ENCODE measurements at regions not wholly inside any gene's neighbourhood (a gene's known extent, or its start where the extent isn't known, plus 50 kb on each side); places are given as distances from the start of the nearest gene placed in this dataset.

GRCh38 chr3:99242271-99242670 lies 340.8 kb upstream of the DCBLD2 start:
- TF ChIP-seq CTCF (IDR thresholded peaks at IDR 0.05; ENCODE audit: control insufficient read depth, insufficient read depth, low read depth, low read length, missing control alignments) = no peak
- DNase-seq (ENCODE audit: low read depth) = peak; percentile 55

GRCh38 chr3:99240700-99241099 lies 339.2 kb upstream of the DCBLD2 start:
- H3K4me3 ChIP-seq (ENCODE audit: control insufficient read depth, low read depth, low read length) = no peak overlapping the region
- no peak for TF ChIP-seq CTCF (IDR thresholded peaks at IDR 0.05; ENCODE audit: control insufficient read depth, insufficient read depth, low read depth, low read length, missing control alignments)
- DNase-seq (ENCODE audit: low read depth) = no peak

More at GRCh38 chr3:99242271-99242670, 340.8 kb upstream of the DCBLD2 start:
- no peak overlapping the region for H3K4me3 ChIP-seq (ENCODE audit: control insufficient read depth, low read depth, low read length)

GRCh38 chr3:99236576-99236975 lies 335.1 kb upstream of the DCBLD2 start:
- DNase-seq (ENCODE audit: low read depth) = no peak
- no peak for TF ChIP-seq CTCF (IDR thresholded peaks at IDR 0.05; ENCODE audit: control insufficient read depth, insufficient read depth, low read depth, low read length, missing control alignments)
- H3K4me3 ChIP-seq (ENCODE audit: control insufficient read depth, low read depth, low read length) = no peak overlapping the region

GRCh38 chr3:99232696-99233095 lies 331.2 kb upstream of the DCBLD2 start:
- no peak for TF ChIP-seq CTCF (IDR thresholded peaks at IDR 0.05; ENCODE audit: control insufficient read depth, insufficient read depth, low read depth, low read length, missing control alignments)
- no peak overlapping the region for H3K4me3 ChIP-seq (ENCODE audit: control insufficient read depth, low read depth, low read length)
- DNase-seq (ENCODE audit: low read depth) = no peak

GRCh38 chr3:99218468-99218867 lies 317.0 kb upstream of the DCBLD2 start:
- DNase-seq (ENCODE audit: low read depth) = no peak
- H3K4me3 ChIP-seq (ENCODE audit: control insufficient read depth, low read depth, low read length) = no peak overlapping the region
- no peak for TF ChIP-seq CTCF (IDR thresholded peaks at IDR 0.05; ENCODE audit: control insufficient read depth, insufficient read depth, low read depth, low read length, missing control alignments)

GRCh38 chr3:99212969-99213368 lies 311.5 kb upstream of the DCBLD2 start:
- DNase-seq (ENCODE audit: low read depth) = no peak

More at GRCh38 chr3:99212969-99213368, 311.5 kb upstream of the DCBLD2 start:
- no peak overlapping the region for H3K4me3 ChIP-seq (ENCODE audit: control insufficient read depth, low read depth, low read length)
- no peak for TF ChIP-seq CTCF (IDR thresholded peaks at IDR 0.05; ENCODE audit: control insufficient read depth, insufficient read depth, low read depth, low read length, missing control alignments)

All from AG09309 (cell line).